ENCODE measurements at regions not wholly inside any gene's neighbourhood (a gene's known extent, or its start where the extent isn't known, plus 50 kb on each side); places are given as distances from the start of the nearest gene placed in this dataset.

- H3K27ac ChIP-seq (ENCODE audit: low read depth, low read length) = no peak overlapping the region
- H3K4me3 ChIP-seq (ENCODE audit: low read length) = no peak overlapping the region
- no peaks in the 10 kb centered on the region for H3K27me3 ChIP-seq (ENCODE audit: control insufficient read depth, insufficient read depth, low read length, poor library complexity, severe bottlenecking)
- Mint-ChIP-seq H3K4me1 (peaks cover 22% of the 10 kb centered on the region), H3K9me3 (no peaks in the 10 kb centered on the region), H3K4me3 (no peak overlapping the region), H3K27ac (no peak overlapping the region), H3K36me3 (ENCODE audit: low read depth) (no peaks in the 10 kb centered on the region), H3K27me3 (ENCODE audit: insufficient read depth) (no peaks in the 10 kb centered on the region)
- no peaks in the 10 kb centered on the region for H3K36me3 ChIP-seq (ENCODE audit: control insufficient read depth, insufficient read depth, low read length)
- TF ChIP-seq, protein P1, sequence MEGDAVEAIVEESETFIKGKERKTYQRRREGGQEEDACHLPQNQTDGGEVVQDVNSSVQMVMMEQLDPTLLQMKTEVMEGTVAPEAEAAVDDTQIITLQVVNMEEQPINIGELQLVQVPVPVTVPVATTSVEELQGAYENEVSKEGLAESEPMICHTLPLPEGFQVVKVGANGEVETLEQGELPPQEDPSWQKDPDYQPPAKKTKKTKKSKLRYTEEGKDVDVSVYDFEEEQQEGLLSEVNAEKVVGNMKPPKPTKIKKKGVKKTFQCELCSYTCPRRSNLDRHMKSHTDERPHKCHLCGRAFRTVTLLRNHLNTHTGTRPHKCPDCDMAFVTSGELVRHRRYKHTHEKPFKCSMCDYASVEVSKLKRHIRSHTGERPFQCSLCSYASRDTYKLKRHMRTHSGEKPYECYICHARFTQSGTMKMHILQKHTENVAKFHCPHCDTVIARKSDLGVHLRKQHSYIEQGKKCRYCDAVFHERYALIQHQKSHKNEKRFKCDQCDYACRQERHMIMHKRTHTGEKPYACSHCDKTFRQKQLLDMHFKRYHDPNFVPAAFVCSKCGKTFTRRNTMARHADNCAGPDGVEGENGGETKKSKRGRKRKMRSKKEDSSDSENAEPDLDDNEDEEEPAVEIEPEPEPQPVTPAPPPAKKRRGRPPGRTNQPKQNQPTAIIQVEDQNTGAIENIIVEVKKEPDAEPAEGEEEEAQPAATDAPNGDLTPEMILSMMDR (conservative IDR thresholded peaks at IDR 0.05) = peak; percentile 51
- H3K4me1 ChIP-seq (ENCODE audit: control insufficient read depth, insufficient read depth, low read length) = peaks cover 7% of the 10 kb centered on the region
- no peak overlapping the region for H3K9ac ChIP-seq (ENCODE audit: extremely low read depth, low read length, poor library complexity, severe bottlenecking)
- no peak for DNase-seq
- H3K9me3 ChIP-seq (ENCODE audit: control insufficient read depth, low read length) = no peaks in the 10 kb centered on the region
Measured at GRCh38 chr5:126046846-126047571, 376.2 kb upstream of the GRAMD2B start.

DNA sequence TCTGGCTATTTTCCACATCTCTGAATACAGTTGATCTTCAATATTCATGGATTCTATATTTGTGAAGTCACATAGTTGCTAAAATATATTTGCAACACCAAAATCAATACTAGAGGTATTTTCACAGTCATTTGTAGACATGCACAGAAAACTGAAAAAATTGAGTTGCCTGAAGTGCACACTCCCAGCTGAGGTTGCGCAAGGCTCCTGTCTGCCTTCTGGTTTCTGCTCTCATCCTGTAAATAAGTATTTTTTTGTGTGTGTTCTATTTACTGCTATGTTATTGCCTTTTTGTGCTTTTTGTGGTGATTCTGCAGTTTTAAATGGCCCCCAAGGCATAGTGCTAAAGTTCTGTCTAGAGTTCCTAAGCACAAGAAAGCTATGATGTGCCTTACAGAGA, 371.1 kb upstream of the GRAMD2B start:
- Histone ChIP-seq H3K27me3 (ENCODE audit: control insufficient read depth, insufficient read depth, low read length, poor library complexity, severe bottlenecking) (no peaks in the 10 kb centered on the region), H3K9ac (ENCODE audit: extremely low read depth, low read length, poor library complexity, severe bottlenecking) (no peak overlapping the region), H3K27ac (ENCODE audit: low read depth, low read length) (no peak overlapping the region), H3K36me3 (ENCODE audit: control insufficient read depth, insufficient read depth, low read length) (no peaks in the 10 kb centered on the region), H3K9me3 (ENCODE audit: control insufficient read depth, low read length) (no peaks in the 10 kb centered on the region), H3K4me1 (ENCODE audit: control insufficient read depth, insufficient read depth, low read length) (peaks cover 4% of the 10 kb centered on the region), H3K4me3 (ENCODE audit: low read length) (no peak overlapping the region)
- Mint-ChIP-seq H3K27me3 (ENCODE audit: insufficient read depth) (no peaks in the 10 kb centered on the region), H3K4me3 (no peak overlapping the region), H3K4me1 (peaks cover 16% of the 10 kb centered on the region), H3K36me3 (ENCODE audit: low read depth) (peaks cover 3% of the 10 kb centered on the region), H3K9me3 (peaks cover 8% of the 10 kb centered on the region), H3K27ac (no peak overlapping the region)
- TF ChIP-seq, protein P1 (conservative IDR thresholded peaks at IDR 0.05) = no peak
- no peak for DNase-seq
- WGBS, 2 experiments (ENCODE audit: insufficient coverage in 1 of 2, insufficient read length in 1 of 2) = 83 to 97% methylated on average over 1 of the region's 1 CpG

- no peak overlapping the region for H3K4me3 ChIP-seq (ENCODE audit: low read length)
- H3K36me3 Mint-ChIP-seq (ENCODE audit: low read depth) = peaks cover 3% of the 10 kb centered on the region
- H3K4me1 ChIP-seq (ENCODE audit: control insufficient read depth, insufficient read depth, low read length) = peaks cover 4% of the 10 kb centered on the region
- no peaks in the 10 kb centered on the region for H3K27me3 Mint-ChIP-seq (ENCODE audit: insufficient read depth)
- no peaks in the 10 kb centered on the region for H3K27me3 ChIP-seq (ENCODE audit: control insufficient read depth, insufficient read depth, low read length, poor library complexity, severe bottlenecking)
- TF ChIP-seq, protein P1 (conservative IDR thresholded peaks at IDR 0.05) = no peak
- peaks cover 8% of the 10 kb centered on the region for H3K9me3 Mint-ChIP-seq
- H3K27ac Mint-ChIP-seq = no peak overlapping the region
- no peak overlapping the region for H3K27ac ChIP-seq (ENCODE audit: low read depth, low read length)
- DNase-seq = no peak
- H3K9me3 ChIP-seq (ENCODE audit: control insufficient read depth, low read length) = no peaks in the 10 kb centered on the region
- H3K36me3 ChIP-seq (ENCODE audit: control insufficient read depth, insufficient read depth, low read length) = no peaks in the 10 kb centered on the region
- peaks cover 19% of the 10 kb centered on the region for H3K4me1 Mint-ChIP-seq
- WGBS, 2 experiments (ENCODE audit: insufficient coverage in 1 of 2, insufficient read length in 1 of 2) = 92% methylated on average over 1 of the region's 1 CpG; no CpG with 5 or more reads in 1 of the 2 experiments
- H3K4me3 Mint-ChIP-seq = no peak overlapping the region
- no peak overlapping the region for H3K9ac ChIP-seq (ENCODE audit: extremely low read depth, low read length, poor library complexity, severe bottlenecking)
Measured at GRCh38 chr5:126052791-126053190, 370.4 kb upstream of the GRAMD2B start.
